ENCODE measurements at regions not wholly inside any gene's neighbourhood (a gene's known extent, or its start where the extent isn't known, plus 50 kb on each side); places are given as distances from the start of the nearest gene placed in this dataset.
"Not testable (repeated sequence)": the region's sequence is repeated elsewhere in the genome, so short reads cannot be mapped to it uniquely, and the experiment has no call there.

- POLR2A ChIA-PET (ENCODE audit: unreplicated experiment), result no interaction called here
- DNase-seq, result no peak
- no peaks in the 10 kb centered on the region for H3K27me3 ChIP-seq (ENCODE audit: low read length)
Observed at GRCh38 chr12:31890295-31891285, 68.6 kb upstream of the RESF1 start.

GRCh38 chr12:31887109-31887811 lies 72.0 kb upstream of the RESF1 start:
- Histone ChIP-seq H3F3A (ENCODE audit: low read length, unreplicated experiment) (no peaks in the 10 kb centered on the region), H3K4me2 (ENCODE audit: low read length) (no peak overlapping the region), H2AFZ (ENCODE audit: low read length) (no peak overlapping the region), H3K27ac (ENCODE audit: low read length) (no peak overlapping the region), H3K9me2 (replicated peaks; ENCODE audit: low read length) (no peaks in the 10 kb centered on the region), H3K79me2 (ENCODE audit: low read length) (no peaks in the 10 kb centered on the region), H3K4me3 (ENCODE audit: low read length) (no peak overlapping the region), H3K4me1 (ENCODE audit: insufficient read depth, low read length) (no peaks in the 10 kb centered on the region), H4K20me1 (ENCODE audit: low read length) (no peaks in the 10 kb centered on the region), H3K27me3 (ENCODE audit: low read length) (no peaks in the 10 kb centered on the region), H3K36me3 (ENCODE audit: low read depth, low read length) (no peaks in the 10 kb centered on the region), H3K9ac (ENCODE audit: low read length) (no peak overlapping the region), H3K9me3 (ENCODE audit: low read length) (no peaks in the 10 kb centered on the region)
- TF ChIP-seq EZH2 (IDR thresholded peaks at IDR 0.05; ENCODE audit: low read length, unreplicated experiment) (no peak), CTCF (conservative IDR thresholded peaks at IDR 0.05; ENCODE audit: low read depth, low read length) (no peak), EZH2phosphoT487 (IDR thresholded peaks at IDR 0.05; ENCODE audit: borderline replicate concordance, low read length) (no peak)
- ATAC-seq (no peak), DNase-seq (no peak)
- CTCF ChIA-PET, result no interaction called here
- POLR2A ChIA-PET (ENCODE audit: unreplicated experiment), result no interaction called here
- BruUV-seq (replicated peaks), result no TSS peak
- intact Hi-C loops (cut with micrococcal nuclease), result no loop called here

More at GRCh38 chr12:31890295-31891285, 68.6 kb upstream of the RESF1 start:
- ATAC-seq, result no peak
- no peaks in the 10 kb centered on the region for H3K4me1 ChIP-seq (ENCODE audit: insufficient read depth, low read length)
- no peaks in the 10 kb centered on the region for H3K9me2 ChIP-seq (replicated peaks; ENCODE audit: low read length)
- CTCF ChIA-PET, result interaction anchor here (0.6 kb wide), 1 partner anchor 24 kb away, joined by 3 read pairs; no protein-coding TSS in a partner anchor
- no TSS peak for BruUV-seq (replicated peaks)
- no peak overlapping the region for H3K4me2 ChIP-seq (ENCODE audit: low read length)
- H3K9me3 ChIP-seq (ENCODE audit: low read length), result no peaks in the 10 kb centered on the region
- H3K9ac ChIP-seq (ENCODE audit: low read length), result no peak overlapping the region
- no peaks in the 10 kb centered on the region for H3F3A ChIP-seq (ENCODE audit: low read length, unreplicated experiment)
- H3K27ac ChIP-seq (ENCODE audit: low read length), result no peak overlapping the region
- intact Hi-C loops (cut with micrococcal nuclease), result no loop called here
- H3K79me2 ChIP-seq (ENCODE audit: low read length), result no peaks in the 10 kb centered on the region
- no peak overlapping the region for H3K4me3 ChIP-seq (ENCODE audit: low read length)
- TF ChIP-seq CTCF (conservative IDR thresholded peaks at IDR 0.05; ENCODE audit: low read depth, low read length), result no peak
- no peak for TF ChIP-seq EZH2phosphoT487 (IDR thresholded peaks at IDR 0.05; ENCODE audit: borderline replicate concordance, low read length)
- no peak for TF ChIP-seq EZH2 (IDR thresholded peaks at IDR 0.05; ENCODE audit: low read length, unreplicated experiment)
- no peaks in the 10 kb centered on the region for H4K20me1 ChIP-seq (ENCODE audit: low read length)
- no peak overlapping the region for H2AFZ ChIP-seq (ENCODE audit: low read length)
- H3K36me3 ChIP-seq (ENCODE audit: low read depth, low read length), result no peaks in the 10 kb centered on the region

- H3K27ac ChIP-seq (ENCODE audit: low read length); H3K9me2 ChIP-seq (replicated peaks; ENCODE audit: low read length); BruUV-seq (replicated peaks); H3K4me3 ChIP-seq (ENCODE audit: low read length); H3K9me3 ChIP-seq (ENCODE audit: low read length); ATAC-seq; CTCF ChIA-PET; H3K4me1 ChIP-seq (ENCODE audit: insufficient read depth, low read length); H3K9ac ChIP-seq (ENCODE audit: low read length); H3F3A ChIP-seq (ENCODE audit: low read length, unreplicated experiment); H3K79me2 ChIP-seq (ENCODE audit: low read length); POLR2A ChIA-PET (ENCODE audit: unreplicated experiment); H3K27me3 ChIP-seq (ENCODE audit: low read length); H4K20me1 ChIP-seq (ENCODE audit: low read length); intact Hi-C loops (cut with micrococcal nuclease); H3K36me3 ChIP-seq (ENCODE audit: low read depth, low read length); DNase-seq; H3K4me2 ChIP-seq (ENCODE audit: low read length); H2AFZ ChIP-seq (ENCODE audit: low read length): not testable (repeated sequence)
Observed at GRCh38 chr12:31882682-31883081, 76.5 kb upstream of the RESF1 start.

Measured in PC-3 (cell line).